Endothelial cell of umbilical vein (primary cell): ENCODE measurements at regions not wholly inside any gene's neighbourhood (a gene's known extent, or its start where the extent isn't known, plus 50 kb on each side); places are given as distances from the start of the nearest gene placed in this dataset.
"Not testable (repeated sequence)": the region's sequence is repeated elsewhere in the genome, so short reads cannot be mapped to it uniquely, and the experiment has no call there.

Experiments used
- CTCF ChIP-seq, 2 donors: IDR thresholded peaks; 1 replicate in 1 of 2; 2 replicates in 1 of 2; pipeline ENCODE4 v1.5.1; 2011; ENCODE audit warnings: low read length in 2 of 2, mild to moderate bottlenecking in 2 of 2, moderate library complexity in 2 of 2, control low read depth in 1 of 2, inconsistent platforms in 1 of 2, low read depth in 1 of 2; ENCODE audit not compliant: insufficient read depth in 1 of 2; ENCODE audit errors: extremely low read depth in 1 of 2
- GATA2 ChIP-seq: IDR thresholded peaks from 2 replicates; pipeline ENCODE4 v1.7.0; 2011; ENCODE audit warnings: low read depth, mild to moderate bottlenecking, moderate library complexity, mixed read lengths, low read length; ENCODE audit not compliant: insufficient read length, insufficient read depth
- MAX ChIP-seq: IDR thresholded peaks from 2 replicates; pipeline ENCODE4 v1.6.1; 2011; ENCODE audit not compliant: insufficient read depth, insufficient read length
- POLR2A ChIP-seq: IDR thresholded peaks from 2 replicates; pipeline ENCODE4 v1.6.1; 2012; ENCODE audit warnings: low read depth, mild to moderate bottlenecking, control low read depth, low read length

GRCh38 chrX:73357294-73357693, 89.6 kb upstream of the CDX4 start:
- not testable (repeated sequence) for TF ChIP-seq CTCF (IDR thresholded peaks at IDR 0.05; ENCODE audit: extremely low read depth in 1 of 2, insufficient read depth in 1 of 2, low read depth in 1 of 2, low read length in 2 of 2); MAX; POLR2A; GATA2
